ENCODE measurements at regions not wholly inside any gene's neighbourhood (a gene's known extent, or its start where the extent isn't known, plus 50 kb on each side); places are given as distances from the start of the nearest gene placed in this dataset.
"Not testable (repeated sequence)": the region's sequence is repeated elsewhere in the genome, so short reads cannot be mapped to it uniquely, and the experiment has no call there.

GRCh38 chr6:3672339-3672738 lies 79.2 kb downstream of the PXDC1 start:
- not testable (repeated sequence) for DNase-seq (ENCODE audit: low spot score)

- no peak for DNase-seq (ENCODE audit: low spot score)
Measured at GRCh38 chr6:3671382-3671781, 80.1 kb downstream of the PXDC1 start.

- no peak for DNase-seq (ENCODE audit: low spot score)
Measured at GRCh38 chr6:3670356-3670755, 81.2 kb downstream of the PXDC1 start.

GRCh38 chr6:3669916-3670315 lies 81.6 kb downstream of the PXDC1 start:
- DNase-seq (ENCODE audit: low spot score), result no peak

- DNase-seq (ENCODE audit: low spot score), result no peak
Measured at GRCh38 chr6:3665608-3666007, 85.9 kb downstream of the PXDC1 start.

GRCh38 chr6:3664625-3665041 lies 86.9 kb downstream of the PXDC1 start:
- DNase-seq (ENCODE audit: low spot score), result no peak

- no peak for DNase-seq (ENCODE audit: low spot score)
Measured at GRCh38 chr6:3663811-3664210, 87.7 kb downstream of the PXDC1 start.

- no peak for DNase-seq (ENCODE audit: low spot score)
Measured at GRCh38 chr6:3663081-3663480, 88.4 kb downstream of the PXDC1 start.

GRCh38 chr6:3661390-3661789 lies 90.1 kb downstream of the PXDC1 start:
- no peak for DNase-seq (ENCODE audit: low spot score)

- DNase-seq (ENCODE audit: low spot score), result no peak
Measured at GRCh38 chr6:3660473-3660872, 91.0 kb downstream of the PXDC1 start.

GRCh38 chr6:3659748-3660147 lies 91.8 kb downstream of the PXDC1 start:
- DNase-seq (ENCODE audit: low spot score), result no peak

GRCh38 chr6:3656076-3656475 lies 95.4 kb downstream of the PXDC1 start:
- DNase-seq (ENCODE audit: low spot score), result no peak

GRCh38 chr6:3654898-3655297 lies 96.6 kb downstream of the PXDC1 start:
- DNase-seq (ENCODE audit: low spot score), result no peak

- no peak for DNase-seq (ENCODE audit: low spot score)
Measured at GRCh38 chr6:3654436-3654835, 97.1 kb downstream of the PXDC1 start.

- DNase-seq (ENCODE audit: low spot score), result no peak
Measured at GRCh38 chr6:3653528-3654070, 97.9 kb downstream of the PXDC1 start.

- no peak for DNase-seq (ENCODE audit: low spot score)
Measured at GRCh38 chr6:3651698-3652229, 99.7 kb downstream of the PXDC1 start.

- no peak for DNase-seq (ENCODE audit: low spot score)
Measured at GRCh38 chr6:3650959-3651697, 100.4 kb downstream of the PXDC1 start.

- no peak for DNase-seq (ENCODE audit: low spot score)
Measured at GRCh38 chr6:3650076-3650958, 101.2 kb downstream of the PXDC1 start.

- no peak for DNase-seq (ENCODE audit: low spot score)
Measured at GRCh38 chr6:3648724-3649123, 102.8 kb downstream of the PXDC1 start.

- no peak for DNase-seq (ENCODE audit: low spot score)
Measured at GRCh38 chr6:3646616-3647362, 104.7 kb downstream of the PXDC1 start.

GRCh38 chr6:3644739-3645012 lies 106.8 kb downstream of the PXDC1 start:
- no peak for DNase-seq (ENCODE audit: low spot score)
